NCI-H748 treated with DMSO at 0.1 percent for 48 hours (cell line): ENCODE measurements at regions not wholly inside any gene's neighbourhood (a gene's known extent, or its start where the extent isn't known, plus 50 kb on each side); places are given as distances from the start of the nearest gene placed in this dataset.
"Not testable (repeated sequence)": the region's sequence is repeated elsewhere in the genome, so short reads cannot be mapped to it uniquely, and the experiment has no call there.

ENCODE experiments used
- DNase-seq: peaks from one replicate; lab custom pipeline; 2025; lab: John Stamatoyannopoulos, UW

GRCh38 chr3:73120710-73121109 is 59.3 kb downstream of the EBLN2 start:
- DNase-seq = no peak

- no peak for DNase-seq
These were observed 60.3 kb downstream of the EBLN2 start for GRCh38 chr3:73121669-73122331.

GRCh38 chr3:73134034-73134433 is 72.6 kb downstream of the EBLN2 start:
- DNase-seq = no peak

- peak; percentile 56 for DNase-seq
These were observed 75.5 kb downstream of the EBLN2 start for GRCh38 chr3:73136941-73137340.

GRCh38 chr3:73137736-73138403 is 76.4 kb downstream of the EBLN2 start:
- no peak for DNase-seq

GRCh38 chr3:73140772-73141442 is 79.4 kb downstream of the EBLN2 start:
- DNase-seq = no peak

GRCh38 chr3:73141525-73141924 is 80.1 kb downstream of the EBLN2 start:
- no peak for DNase-seq

GRCh38 chr3:73143401-73143800 is 81.9 kb downstream of the EBLN2 start:
- DNase-seq = no peak

- DNase-seq = peak; percentile 15
These were observed 82.4 kb downstream of the EBLN2 start for GRCh38 chr3:73143821-73144237.

- DNase-seq = no peak
These were observed 82.8 kb downstream of the EBLN2 start for GRCh38 chr3:73144276-73144675.

GRCh38 chr3:73144828-73145227 is 83.4 kb downstream of the EBLN2 start:
- no peak for DNase-seq

- DNase-seq = not testable (repeated sequence)
These were observed 86.0 kb downstream of the EBLN2 start for GRCh38 chr3:73147479-73147878.

- DNase-seq = no peak
These were observed 86.7 kb downstream of the EBLN2 start for GRCh38 chr3:73148206-73148605.

GRCh38 chr3:73148682-73149081 is 87.2 kb downstream of the EBLN2 start:
- no peak for DNase-seq

- no peak for DNase-seq
These were observed 89.1 kb downstream of the EBLN2 start for GRCh38 chr3:73150369-73151130.

- DNase-seq = not testable (repeated sequence)
These were observed 91.1 kb downstream of the EBLN2 start for GRCh38 chr3:73152571-73152970.

GRCh38 chr3:73153057-73153456 is 91.6 kb downstream of the EBLN2 start:
- DNase-seq = not testable (repeated sequence)

- not testable (repeated sequence) for DNase-seq
These were observed 92.8 kb downstream of the EBLN2 start for GRCh38 chr3:73154261-73154660.

GRCh38 chr3:73155441-73155840 is 94.0 kb downstream of the EBLN2 start:
- DNase-seq = not testable (repeated sequence)

- DNase-seq = no peak
These were observed 103.2 kb downstream of the EBLN2 start for GRCh38 chr3:73164622-73165021.

- DNase-seq = no peak
These were observed 114.2 kb downstream of the EBLN2 start for GRCh38 chr3:73175698-73176097.

- no peak for DNase-seq
These were observed 115.5 kb downstream of the EBLN2 start for GRCh38 chr3:73176941-73177340.
